ENCODE measurements at regions not wholly inside any gene's neighbourhood (a gene's known extent, or its start where the extent isn't known, plus 50 kb on each side); places are given as distances from the start of the nearest gene placed in this dataset.

DNA sequence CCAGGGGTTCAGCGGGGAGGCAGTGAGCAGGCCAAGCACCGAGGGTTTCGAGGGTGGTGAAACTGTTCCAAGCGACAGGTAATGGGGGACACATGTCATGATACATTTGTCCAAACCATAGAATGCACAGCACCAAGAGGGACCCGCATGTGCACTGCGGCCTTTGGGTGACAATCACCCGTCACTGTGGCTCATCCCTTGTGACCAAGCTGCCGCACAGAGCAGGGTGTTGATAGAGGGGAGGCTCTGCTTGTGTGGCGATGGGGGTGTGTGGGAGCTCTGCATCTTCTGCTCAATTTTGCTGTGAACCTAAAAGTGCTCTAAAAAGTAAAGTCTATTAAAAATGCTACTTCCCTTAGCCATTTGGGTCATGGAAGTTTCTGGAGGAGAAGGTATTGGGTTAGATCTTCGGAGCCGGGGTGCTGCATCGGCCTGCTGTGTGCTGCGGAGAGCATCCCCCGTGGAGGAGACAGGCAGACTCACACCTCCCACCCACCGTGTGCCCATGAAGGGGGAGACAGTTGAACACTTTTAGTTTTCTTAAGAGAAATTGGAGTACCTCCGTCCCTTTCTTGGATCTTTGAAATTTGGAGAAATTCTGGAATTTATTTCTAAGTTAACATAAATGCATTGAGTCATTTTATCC lies 280.4 kb upstream of the IRX2 start:
- TF ChIP-seq, protein P1, sequence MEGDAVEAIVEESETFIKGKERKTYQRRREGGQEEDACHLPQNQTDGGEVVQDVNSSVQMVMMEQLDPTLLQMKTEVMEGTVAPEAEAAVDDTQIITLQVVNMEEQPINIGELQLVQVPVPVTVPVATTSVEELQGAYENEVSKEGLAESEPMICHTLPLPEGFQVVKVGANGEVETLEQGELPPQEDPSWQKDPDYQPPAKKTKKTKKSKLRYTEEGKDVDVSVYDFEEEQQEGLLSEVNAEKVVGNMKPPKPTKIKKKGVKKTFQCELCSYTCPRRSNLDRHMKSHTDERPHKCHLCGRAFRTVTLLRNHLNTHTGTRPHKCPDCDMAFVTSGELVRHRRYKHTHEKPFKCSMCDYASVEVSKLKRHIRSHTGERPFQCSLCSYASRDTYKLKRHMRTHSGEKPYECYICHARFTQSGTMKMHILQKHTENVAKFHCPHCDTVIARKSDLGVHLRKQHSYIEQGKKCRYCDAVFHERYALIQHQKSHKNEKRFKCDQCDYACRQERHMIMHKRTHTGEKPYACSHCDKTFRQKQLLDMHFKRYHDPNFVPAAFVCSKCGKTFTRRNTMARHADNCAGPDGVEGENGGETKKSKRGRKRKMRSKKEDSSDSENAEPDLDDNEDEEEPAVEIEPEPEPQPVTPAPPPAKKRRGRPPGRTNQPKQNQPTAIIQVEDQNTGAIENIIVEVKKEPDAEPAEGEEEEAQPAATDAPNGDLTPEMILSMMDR (IDR thresholded peaks at IDR 0.05), result no peak
- TF ChIP-seq, protein P2, sequence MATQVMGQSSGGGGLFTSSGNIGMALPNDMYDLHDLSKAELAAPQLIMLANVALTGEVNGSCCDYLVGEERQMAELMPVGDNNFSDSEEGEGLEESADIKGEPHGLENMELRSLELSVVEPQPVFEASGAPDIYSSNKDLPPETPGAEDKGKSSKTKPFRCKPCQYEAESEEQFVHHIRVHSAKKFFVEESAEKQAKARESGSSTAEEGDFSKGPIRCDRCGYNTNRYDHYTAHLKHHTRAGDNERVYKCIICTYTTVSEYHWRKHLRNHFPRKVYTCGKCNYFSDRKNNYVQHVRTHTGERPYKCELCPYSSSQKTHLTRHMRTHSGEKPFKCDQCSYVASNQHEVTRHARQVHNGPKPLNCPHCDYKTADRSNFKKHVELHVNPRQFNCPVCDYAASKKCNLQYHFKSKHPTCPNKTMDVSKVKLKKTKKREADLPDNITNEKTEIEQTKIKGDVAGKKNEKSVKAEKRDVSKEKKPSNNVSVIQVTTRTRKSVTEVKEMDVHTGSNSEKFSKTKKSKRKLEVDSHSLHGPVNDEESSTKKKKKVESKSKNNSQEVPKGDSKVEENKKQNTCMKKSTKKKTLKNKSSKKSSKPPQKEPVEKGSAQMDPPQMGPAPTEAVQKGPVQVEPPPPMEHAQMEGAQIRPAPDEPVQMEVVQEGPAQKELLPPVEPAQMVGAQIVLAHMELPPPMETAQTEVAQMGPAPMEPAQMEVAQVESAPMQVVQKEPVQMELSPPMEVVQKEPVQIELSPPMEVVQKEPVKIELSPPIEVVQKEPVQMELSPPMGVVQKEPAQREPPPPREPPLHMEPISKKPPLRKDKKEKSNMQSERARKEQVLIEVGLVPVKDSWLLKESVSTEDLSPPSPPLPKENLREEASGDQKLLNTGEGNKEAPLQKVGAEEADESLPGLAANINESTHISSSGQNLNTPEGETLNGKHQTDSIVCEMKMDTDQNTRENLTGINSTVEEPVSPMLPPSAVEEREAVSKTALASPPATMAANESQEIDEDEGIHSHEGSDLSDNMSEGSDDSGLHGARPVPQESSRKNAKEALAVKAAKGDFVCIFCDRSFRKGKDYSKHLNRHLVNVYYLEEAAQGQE (IDR thresholded peaks at IDR 0.05; ENCODE audit: insufficient read depth in 1 of 2, low read depth in 2 of 2, low read length in 1 of 2), result no peak
- no peak for TF ChIP-seq TCF7L2 (IDR thresholded peaks at IDR 0.05; ENCODE audit: low read depth, low read length)
- TF ChIP-seq POLR2AphosphoS5 (IDR thresholded peaks at IDR 0.05; ENCODE audit: low read depth, low read length), result no peak

Data from Panc1 (cell line).